ENCODE measurements at regions not wholly inside any gene's neighbourhood (a gene's known extent, or its start where the extent isn't known, plus 50 kb on each side); places are given as distances from the start of the nearest gene placed in this dataset.

DNA sequence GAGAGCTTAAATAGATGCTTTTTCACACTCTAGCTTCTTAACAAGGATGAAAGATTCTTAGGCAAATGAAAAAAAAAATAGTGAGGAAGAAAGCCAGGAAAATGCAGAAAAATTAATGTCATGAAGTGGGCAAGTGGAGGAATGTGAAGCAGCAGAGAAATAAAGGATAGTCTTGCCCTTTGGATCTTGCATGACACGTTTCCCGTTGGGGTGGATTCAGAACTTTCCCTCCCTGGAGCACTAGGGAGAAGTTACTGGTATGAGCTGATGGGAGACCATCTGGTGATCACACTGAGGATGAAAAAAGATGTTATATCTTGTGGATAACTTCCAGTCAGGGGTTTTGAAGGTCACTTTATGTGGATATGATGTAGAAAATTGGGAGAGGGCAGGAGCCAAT, 361.8 kb upstream of the ROPN1 start:
- TF ChIP-seq, protein P1, sequence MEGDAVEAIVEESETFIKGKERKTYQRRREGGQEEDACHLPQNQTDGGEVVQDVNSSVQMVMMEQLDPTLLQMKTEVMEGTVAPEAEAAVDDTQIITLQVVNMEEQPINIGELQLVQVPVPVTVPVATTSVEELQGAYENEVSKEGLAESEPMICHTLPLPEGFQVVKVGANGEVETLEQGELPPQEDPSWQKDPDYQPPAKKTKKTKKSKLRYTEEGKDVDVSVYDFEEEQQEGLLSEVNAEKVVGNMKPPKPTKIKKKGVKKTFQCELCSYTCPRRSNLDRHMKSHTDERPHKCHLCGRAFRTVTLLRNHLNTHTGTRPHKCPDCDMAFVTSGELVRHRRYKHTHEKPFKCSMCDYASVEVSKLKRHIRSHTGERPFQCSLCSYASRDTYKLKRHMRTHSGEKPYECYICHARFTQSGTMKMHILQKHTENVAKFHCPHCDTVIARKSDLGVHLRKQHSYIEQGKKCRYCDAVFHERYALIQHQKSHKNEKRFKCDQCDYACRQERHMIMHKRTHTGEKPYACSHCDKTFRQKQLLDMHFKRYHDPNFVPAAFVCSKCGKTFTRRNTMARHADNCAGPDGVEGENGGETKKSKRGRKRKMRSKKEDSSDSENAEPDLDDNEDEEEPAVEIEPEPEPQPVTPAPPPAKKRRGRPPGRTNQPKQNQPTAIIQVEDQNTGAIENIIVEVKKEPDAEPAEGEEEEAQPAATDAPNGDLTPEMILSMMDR (IDR thresholded peaks at IDR 0.05; ENCODE audit: low read depth, low read length, poor library complexity, severe bottlenecking) = no peak
- no peak for TF ChIP-seq EZH2phosphoT487 (IDR thresholded peaks at IDR 0.05; ENCODE audit: borderline replicate concordance, low read length)

Measured in DOHH2 (cell line).